EL (cell line): ENCODE measurements at regions not wholly inside any gene's neighbourhood (a gene's known extent, or its start where the extent isn't known, plus 50 kb on each side); places are given as distances from the start of the nearest gene placed in this dataset.

Source experiments
- DNase-seq: peaks from one replicate; pipeline ENCODE4 v3.0.0-alpha.2; 2016

GRCh38 chr10:21167288-21168010 is 270.3 kb upstream of the NEBL start:
- no peak for DNase-seq

GRCh38 chr10:21166557-21167287 is 269.6 kb upstream of the NEBL start:
- no peak for DNase-seq

GRCh38 chr10:21165489-21165888 is 268.4 kb upstream of the NEBL start:
- no peak for DNase-seq

- no peak for DNase-seq
These were observed 267.6 kb upstream of the NEBL start for GRCh38 chr10:21164687-21165086.

- no peak for DNase-seq
These were observed 265.8 kb upstream of the NEBL start for GRCh38 chr10:21162948-21163347.

- no peak for DNase-seq
These were observed 264.5 kb upstream of the NEBL start for GRCh38 chr10:21161647-21162046.

- no peak for DNase-seq
These were observed 264.0 kb upstream of the NEBL start for GRCh38 chr10:21161090-21161625.

- DNase-seq, result no peak
These were observed 263.0 kb upstream of the NEBL start for GRCh38 chr10:21160116-21160515.

- DNase-seq, result no peak
These were observed 262.6 kb upstream of the NEBL start for GRCh38 chr10:21159669-21160068.

- no peak for DNase-seq
These were observed 261.2 kb upstream of the NEBL start for GRCh38 chr10:21158301-21158700.

- no peak for DNase-seq
These were observed 260.6 kb upstream of the NEBL start for GRCh38 chr10:21157664-21158063.

- DNase-seq, result no peak
These were observed 253.1 kb upstream of the NEBL start for GRCh38 chr10:21150166-21150565.

GRCh38 chr10:21146436-21146789 is 249.3 kb upstream of the NEBL start:
- DNase-seq, result no peak

- DNase-seq, result no peak
These were observed 248.8 kb upstream of the NEBL start for GRCh38 chr10:21145751-21146435.

GRCh38 chr10:21144047-21144446 is 246.9 kb upstream of the NEBL start:
- no peak for DNase-seq

GRCh38 chr10:21141946-21142492 is 244.9 kb upstream of the NEBL start:
- DNase-seq, result no peak

GRCh38 chr10:21138769-21139340 is 241.7 kb upstream of the NEBL start:
- DNase-seq, result no peak

GRCh38 chr10:21135023-21135931 is 238.2 kb upstream of the NEBL start:
- DNase-seq, result no peak

GRCh38 chr10:21134645-21135022 is 237.5 kb upstream of the NEBL start:
- DNase-seq, result no peak

- DNase-seq, result no peak
These were observed 233.8 kb upstream of the NEBL start for GRCh38 chr10:21130683-21131442.

- no peak for DNase-seq
These were observed 233.0 kb upstream of the NEBL start for GRCh38 chr10:21130108-21130507.
